SU-DHL-6 (cell line): ENCODE measurements at regions not wholly inside any gene's neighbourhood (a gene's known extent, or its start where the extent isn't known, plus 50 kb on each side); places are given as distances from the start of the nearest gene placed in this dataset.

ENCODE experiments used
- EZH2phosphoT487 ChIP-seq: fragments of 200-600 bp; sonication (generic), shearing (Covaris generic); conservative IDR thresholded peaks from 2 replicates; pipeline ENCODE4 v1.6.1; 2018; ENCODE audit warnings: mild to moderate bottlenecking, antibody characterized with exemption, low read length, moderate library complexity, mixed read lengths
- TF ChIP-seq, protein P1 (sequence below): fragments of 200-600 bp; sonication (generic); IDR thresholded peaks from one replicate; pipeline ENCODE4 v1.5.1; 2017; ENCODE audit warnings: antibody characterized with exemption, mild to moderate bottlenecking, low read length, moderate library complexity; ENCODE audit not compliant: insufficient read depth, poor library complexity, severe bottlenecking

DNA sequence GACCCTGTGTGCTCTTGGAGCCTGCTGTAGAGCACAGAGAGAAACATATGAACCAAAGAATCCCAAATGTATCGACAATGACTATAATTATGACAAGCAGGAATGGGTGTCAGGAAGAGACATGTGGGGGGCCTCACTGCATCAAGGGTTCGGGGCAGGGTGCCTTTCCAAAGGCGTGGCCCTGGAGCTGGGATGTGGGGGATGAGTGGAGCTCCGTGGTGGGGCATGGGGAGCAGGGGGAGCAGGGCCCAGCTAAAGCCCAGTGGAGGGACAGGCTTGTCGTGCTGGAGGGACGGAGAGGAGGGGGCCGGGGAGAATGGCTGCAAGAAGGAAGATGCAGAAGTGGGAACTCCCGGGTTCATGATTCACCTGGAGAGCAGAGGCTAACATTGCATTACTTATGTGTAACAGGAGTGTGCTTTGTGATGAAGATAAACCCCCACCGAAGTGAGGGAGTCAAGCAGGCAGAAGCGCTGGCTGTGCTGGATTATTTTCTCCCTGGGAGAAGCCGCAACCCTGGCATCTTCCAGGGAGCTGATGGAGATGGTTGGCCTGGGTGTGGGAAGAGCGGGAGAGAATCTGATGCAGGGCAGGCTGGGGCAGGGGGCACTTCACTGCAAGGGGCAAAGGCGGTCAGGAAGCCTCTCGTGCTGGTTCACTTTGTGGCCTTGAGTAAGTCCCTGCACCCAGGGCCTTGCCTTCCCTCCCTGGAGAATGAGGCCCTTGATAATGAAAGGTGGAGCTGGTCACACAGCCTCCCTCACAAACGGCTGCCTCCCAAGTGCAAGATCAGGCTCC lies 124.6 kb upstream of the RUNX3 start:
- TF ChIP-seq, protein P1, sequence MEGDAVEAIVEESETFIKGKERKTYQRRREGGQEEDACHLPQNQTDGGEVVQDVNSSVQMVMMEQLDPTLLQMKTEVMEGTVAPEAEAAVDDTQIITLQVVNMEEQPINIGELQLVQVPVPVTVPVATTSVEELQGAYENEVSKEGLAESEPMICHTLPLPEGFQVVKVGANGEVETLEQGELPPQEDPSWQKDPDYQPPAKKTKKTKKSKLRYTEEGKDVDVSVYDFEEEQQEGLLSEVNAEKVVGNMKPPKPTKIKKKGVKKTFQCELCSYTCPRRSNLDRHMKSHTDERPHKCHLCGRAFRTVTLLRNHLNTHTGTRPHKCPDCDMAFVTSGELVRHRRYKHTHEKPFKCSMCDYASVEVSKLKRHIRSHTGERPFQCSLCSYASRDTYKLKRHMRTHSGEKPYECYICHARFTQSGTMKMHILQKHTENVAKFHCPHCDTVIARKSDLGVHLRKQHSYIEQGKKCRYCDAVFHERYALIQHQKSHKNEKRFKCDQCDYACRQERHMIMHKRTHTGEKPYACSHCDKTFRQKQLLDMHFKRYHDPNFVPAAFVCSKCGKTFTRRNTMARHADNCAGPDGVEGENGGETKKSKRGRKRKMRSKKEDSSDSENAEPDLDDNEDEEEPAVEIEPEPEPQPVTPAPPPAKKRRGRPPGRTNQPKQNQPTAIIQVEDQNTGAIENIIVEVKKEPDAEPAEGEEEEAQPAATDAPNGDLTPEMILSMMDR: no peak
- no peak for TF ChIP-seq EZH2phosphoT487
